ENCODE measurements at regions not wholly inside any gene's neighbourhood (a gene's known extent, or its start where the extent isn't known, plus 50 kb on each side); places are given as distances from the start of the nearest gene placed in this dataset.

DNA sequence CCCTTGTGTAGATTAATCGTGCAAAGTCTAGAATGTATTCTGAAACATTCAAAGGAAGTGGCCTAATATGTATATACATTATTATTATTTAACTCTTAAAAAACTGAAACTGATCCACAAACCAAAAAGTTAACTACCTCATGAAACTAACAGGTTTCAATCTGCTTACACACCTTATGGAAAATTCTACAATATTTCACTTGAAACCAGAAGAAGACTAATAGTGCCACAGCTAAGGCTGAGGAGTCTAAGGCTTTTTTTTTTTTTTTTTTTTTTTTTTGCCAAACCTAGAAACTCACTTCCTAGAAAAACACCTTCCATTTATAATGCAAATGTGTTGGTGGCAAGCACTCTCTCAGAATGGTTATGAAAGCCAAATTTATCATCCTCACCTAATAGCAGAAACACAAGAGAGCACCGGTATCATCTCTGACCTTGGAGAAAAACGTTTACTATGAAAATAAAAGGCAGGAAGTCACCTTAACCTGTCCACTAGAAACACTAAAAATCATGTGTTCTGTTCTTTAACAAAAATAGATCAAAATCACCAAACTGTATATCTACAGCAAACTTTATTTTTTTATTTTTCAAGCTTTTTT is 586.1 kb downstream of the FRK start:
- Mint-ChIP-seq H3K27ac (no peak overlapping the region), H3K9me3 (peaks cover 43% of the 10 kb centered on the region), H3K27me3 (ENCODE audit: insufficient read depth) (no peaks in the 10 kb centered on the region), H3K4me3 (no peak overlapping the region), H3K4me1 (ENCODE audit: low read depth) (no peaks in the 10 kb centered on the region), H3K36me3 (ENCODE audit: low read depth) (no peaks in the 10 kb centered on the region)
- no peak for DNase-seq
- TF ChIP-seq, protein P1, sequence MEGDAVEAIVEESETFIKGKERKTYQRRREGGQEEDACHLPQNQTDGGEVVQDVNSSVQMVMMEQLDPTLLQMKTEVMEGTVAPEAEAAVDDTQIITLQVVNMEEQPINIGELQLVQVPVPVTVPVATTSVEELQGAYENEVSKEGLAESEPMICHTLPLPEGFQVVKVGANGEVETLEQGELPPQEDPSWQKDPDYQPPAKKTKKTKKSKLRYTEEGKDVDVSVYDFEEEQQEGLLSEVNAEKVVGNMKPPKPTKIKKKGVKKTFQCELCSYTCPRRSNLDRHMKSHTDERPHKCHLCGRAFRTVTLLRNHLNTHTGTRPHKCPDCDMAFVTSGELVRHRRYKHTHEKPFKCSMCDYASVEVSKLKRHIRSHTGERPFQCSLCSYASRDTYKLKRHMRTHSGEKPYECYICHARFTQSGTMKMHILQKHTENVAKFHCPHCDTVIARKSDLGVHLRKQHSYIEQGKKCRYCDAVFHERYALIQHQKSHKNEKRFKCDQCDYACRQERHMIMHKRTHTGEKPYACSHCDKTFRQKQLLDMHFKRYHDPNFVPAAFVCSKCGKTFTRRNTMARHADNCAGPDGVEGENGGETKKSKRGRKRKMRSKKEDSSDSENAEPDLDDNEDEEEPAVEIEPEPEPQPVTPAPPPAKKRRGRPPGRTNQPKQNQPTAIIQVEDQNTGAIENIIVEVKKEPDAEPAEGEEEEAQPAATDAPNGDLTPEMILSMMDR (IDR thresholded peaks at IDR 0.05): no peak

DNA sequence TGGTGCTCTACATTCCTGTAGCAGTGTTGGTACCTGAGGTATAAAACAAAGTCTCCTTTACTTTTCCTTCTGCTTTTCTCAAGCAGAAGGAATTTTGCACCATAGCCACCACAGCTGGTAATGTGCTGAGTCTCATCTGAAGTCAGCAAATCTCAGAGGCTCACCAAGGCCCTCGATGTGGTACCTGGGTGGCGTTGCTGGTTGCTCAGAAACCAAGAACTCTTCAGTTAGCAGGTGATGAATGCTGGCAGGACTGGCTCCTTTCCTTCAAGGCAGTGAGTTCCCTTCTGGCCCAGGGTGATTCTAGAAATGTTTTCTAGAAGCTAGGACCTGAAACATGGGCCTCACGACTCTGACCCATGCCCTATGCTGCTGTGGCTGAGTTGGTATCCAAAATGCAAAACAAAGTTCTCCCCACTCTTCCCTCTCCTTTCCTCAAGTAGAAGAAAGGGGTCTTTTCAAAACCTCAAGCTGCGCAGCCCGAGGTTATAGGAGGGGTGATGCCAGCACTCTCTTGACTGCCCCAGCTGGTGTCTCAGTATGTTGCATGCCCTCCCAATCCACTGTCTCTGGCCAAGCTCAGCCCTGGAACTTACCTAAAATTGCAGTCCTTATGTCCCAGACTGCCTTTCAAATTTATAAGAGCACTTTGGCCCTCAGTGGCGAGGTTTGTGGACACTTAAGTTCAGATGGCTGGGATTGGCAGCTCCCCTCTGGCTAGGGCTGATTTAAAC is 592.3 kb downstream of the FRK start:
- no peaks in the 10 kb centered on the region for H3K4me1 Mint-ChIP-seq (ENCODE audit: low read depth)
- no peak for DNase-seq
- H3K27ac Mint-ChIP-seq: no peak overlapping the region
- H3K4me3 Mint-ChIP-seq: no peak overlapping the region
- TF ChIP-seq, protein P1 (IDR thresholded peaks at IDR 0.05): no peak
- H3K36me3 Mint-ChIP-seq (ENCODE audit: low read depth): no peaks in the 10 kb centered on the region
- peaks cover 41% of the 10 kb centered on the region for H3K9me3 Mint-ChIP-seq
- H3K27me3 Mint-ChIP-seq (ENCODE audit: insufficient read depth): no peaks in the 10 kb centered on the region

DNA sequence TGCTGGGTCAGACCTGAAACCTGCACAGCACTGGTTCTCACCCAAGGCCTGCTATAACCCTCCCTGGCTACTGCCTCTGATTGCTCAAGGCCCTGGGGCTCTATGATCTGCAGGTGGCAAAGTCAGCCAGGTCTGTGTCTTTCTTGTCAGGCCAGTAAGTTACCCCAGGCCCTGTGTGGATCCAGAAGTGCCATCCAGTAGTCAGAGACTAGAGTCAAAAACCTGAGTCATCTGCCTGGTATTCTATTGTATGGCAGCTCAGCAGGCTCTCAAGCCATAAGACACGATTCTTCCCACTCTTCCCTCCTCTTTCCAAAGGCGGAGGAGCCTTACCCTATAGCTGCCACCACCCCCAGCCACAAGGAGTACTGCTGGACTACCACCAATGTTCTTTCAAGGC is 593.0 kb downstream of the FRK start:
- H3K4me3 Mint-ChIP-seq: no peak overlapping the region
- no peaks in the 10 kb centered on the region for H3K27me3 Mint-ChIP-seq (ENCODE audit: insufficient read depth)
- H3K27ac Mint-ChIP-seq: no peak overlapping the region
- DNase-seq: no peak
- TF ChIP-seq, protein P1 (IDR thresholded peaks at IDR 0.05): no peak
- peaks cover 43% of the 10 kb centered on the region for H3K9me3 Mint-ChIP-seq
- H3K36me3 Mint-ChIP-seq (ENCODE audit: low read depth): no peaks in the 10 kb centered on the region
- no peaks in the 10 kb centered on the region for H3K4me1 Mint-ChIP-seq (ENCODE audit: low read depth)

DNA sequence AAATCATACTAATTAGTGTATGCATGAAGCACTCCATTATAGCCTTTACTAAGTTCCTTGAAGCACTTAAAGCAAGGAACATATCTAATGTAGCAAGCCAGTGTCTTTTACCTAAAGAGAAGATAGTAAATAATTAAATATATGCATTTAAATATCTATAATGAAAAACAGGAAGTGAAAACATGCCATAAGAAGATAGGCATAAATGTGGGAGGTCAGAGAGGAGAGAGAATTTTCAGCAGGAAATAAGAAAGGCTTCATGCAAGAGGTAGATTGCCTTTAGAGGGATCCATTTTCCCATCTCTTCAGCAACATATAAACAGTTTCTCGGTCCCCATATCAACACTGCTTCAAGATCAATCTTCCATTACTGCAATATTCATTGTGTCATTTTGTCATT is 599.8 kb downstream of the FRK start:
- peaks cover 25% of the 10 kb centered on the region for H3K9me3 Mint-ChIP-seq
- TF ChIP-seq, protein P1 (IDR thresholded peaks at IDR 0.05): no peak
- no peak overlapping the region for H3K4me3 Mint-ChIP-seq
- DNase-seq: no peak
- H3K36me3 Mint-ChIP-seq (ENCODE audit: low read depth): no peaks in the 10 kb centered on the region
- no peak overlapping the region for H3K27ac Mint-ChIP-seq
- H3K27me3 Mint-ChIP-seq (ENCODE audit: insufficient read depth): no peaks in the 10 kb centered on the region
- H3K4me1 Mint-ChIP-seq (ENCODE audit: low read depth): no peaks in the 10 kb centered on the region

DNA sequence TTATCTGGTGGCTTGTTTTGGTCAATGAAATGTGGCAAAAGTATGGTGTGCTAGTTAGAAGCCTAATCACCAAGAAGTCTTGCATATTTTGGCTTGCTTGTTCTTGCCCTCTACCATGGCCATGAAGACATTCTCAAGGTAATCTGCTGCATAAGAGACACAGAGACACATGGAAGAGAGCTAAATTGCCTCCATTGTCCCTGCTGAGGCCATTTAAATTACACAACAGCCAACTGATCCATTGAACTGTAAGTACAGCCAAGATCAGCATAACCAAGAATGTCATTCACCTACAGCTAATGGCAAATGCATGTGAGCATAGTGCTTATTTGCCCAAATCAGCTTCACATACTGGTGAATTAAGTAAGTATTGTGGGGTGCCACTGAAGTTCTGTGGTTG is 603.8 kb downstream of the FRK start:
- no peaks in the 10 kb centered on the region for H3K36me3 Mint-ChIP-seq (ENCODE audit: low read depth)
- H3K27me3 Mint-ChIP-seq (ENCODE audit: insufficient read depth): no peaks in the 10 kb centered on the region
- no peak overlapping the region for H3K4me3 Mint-ChIP-seq
- no peak overlapping the region for H3K27ac Mint-ChIP-seq
- no peak for DNase-seq
- TF ChIP-seq, protein P1 (IDR thresholded peaks at IDR 0.05): no peak
- peaks cover 7% of the 10 kb centered on the region; the same call in 1 of the 2 replicates for H3K9me3 Mint-ChIP-seq
- no peaks in the 10 kb centered on the region for H3K4me1 Mint-ChIP-seq (ENCODE audit: low read depth)

All from HFFc6 (cell line).